ENCODE measurements at regions not wholly inside any gene's neighbourhood (a gene's known extent, or its start where the extent isn't known, plus 50 kb on each side); places are given as distances from the start of the nearest gene placed in this dataset.

DNA sequence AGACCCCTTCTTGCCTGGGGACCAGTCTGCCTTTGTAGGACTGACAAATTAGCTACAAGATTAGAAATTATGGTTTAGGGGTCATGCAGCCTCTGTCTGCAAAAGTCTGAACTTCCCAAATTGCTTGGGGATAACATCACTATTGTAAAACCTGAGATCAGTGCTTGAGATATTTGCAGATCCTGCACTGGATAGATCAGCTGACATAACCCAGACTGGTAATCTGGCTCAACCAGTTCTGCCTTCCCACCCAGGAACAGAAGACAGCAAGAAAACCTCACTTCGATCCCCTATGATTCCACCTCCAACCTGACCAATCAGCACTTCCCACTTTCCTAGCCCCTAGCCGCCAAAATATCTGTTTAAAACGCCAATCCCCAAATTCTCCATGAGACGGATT is 202.8 kb upstream of the DIAPH2 start:
- TF ChIP-seq, protein P1, sequence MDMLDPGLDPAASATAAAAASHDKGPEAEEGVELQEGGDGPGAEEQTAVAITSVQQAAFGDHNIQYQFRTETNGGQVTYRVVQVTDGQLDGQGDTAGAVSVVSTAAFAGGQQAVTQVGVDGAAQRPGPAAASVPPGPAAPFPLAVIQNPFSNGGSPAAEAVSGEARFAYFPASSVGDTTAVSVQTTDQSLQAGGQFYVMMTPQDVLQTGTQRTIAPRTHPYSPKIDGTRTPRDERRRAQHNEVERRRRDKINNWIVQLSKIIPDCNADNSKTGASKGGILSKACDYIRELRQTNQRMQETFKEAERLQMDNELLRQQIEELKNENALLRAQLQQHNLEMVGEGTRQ (IDR thresholded peaks at IDR 0.05) = no peak
- TF ChIP-seq RFX5 (IDR thresholded peaks at IDR 0.05) = no peak
- no peak for TF ChIP-seq POLR2A (IDR thresholded peaks at IDR 0.05; ENCODE audit: low read length)
- TF ChIP-seq CHD2 (IDR thresholded peaks at IDR 0.05; ENCODE audit: low read length, partially characterized antibody) = no peak
- no peak for TF ChIP-seq EP300 (IDR thresholded peaks at IDR 0.05)
- no peak for TF ChIP-seq HOXB13 (CRISPR knock-in tag; IDR thresholded peaks at IDR 0.05; ENCODE audit: low read depth)
- TF ChIP-seq, protein P2, sequence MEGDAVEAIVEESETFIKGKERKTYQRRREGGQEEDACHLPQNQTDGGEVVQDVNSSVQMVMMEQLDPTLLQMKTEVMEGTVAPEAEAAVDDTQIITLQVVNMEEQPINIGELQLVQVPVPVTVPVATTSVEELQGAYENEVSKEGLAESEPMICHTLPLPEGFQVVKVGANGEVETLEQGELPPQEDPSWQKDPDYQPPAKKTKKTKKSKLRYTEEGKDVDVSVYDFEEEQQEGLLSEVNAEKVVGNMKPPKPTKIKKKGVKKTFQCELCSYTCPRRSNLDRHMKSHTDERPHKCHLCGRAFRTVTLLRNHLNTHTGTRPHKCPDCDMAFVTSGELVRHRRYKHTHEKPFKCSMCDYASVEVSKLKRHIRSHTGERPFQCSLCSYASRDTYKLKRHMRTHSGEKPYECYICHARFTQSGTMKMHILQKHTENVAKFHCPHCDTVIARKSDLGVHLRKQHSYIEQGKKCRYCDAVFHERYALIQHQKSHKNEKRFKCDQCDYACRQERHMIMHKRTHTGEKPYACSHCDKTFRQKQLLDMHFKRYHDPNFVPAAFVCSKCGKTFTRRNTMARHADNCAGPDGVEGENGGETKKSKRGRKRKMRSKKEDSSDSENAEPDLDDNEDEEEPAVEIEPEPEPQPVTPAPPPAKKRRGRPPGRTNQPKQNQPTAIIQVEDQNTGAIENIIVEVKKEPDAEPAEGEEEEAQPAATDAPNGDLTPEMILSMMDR (IDR thresholded peaks at IDR 0.05) = no peak
